ENCODE measurements at regions not wholly inside any gene's neighbourhood (a gene's known extent, or its start where the extent isn't known, plus 50 kb on each side); places are given as distances from the start of the nearest gene placed in this dataset.

DNA sequence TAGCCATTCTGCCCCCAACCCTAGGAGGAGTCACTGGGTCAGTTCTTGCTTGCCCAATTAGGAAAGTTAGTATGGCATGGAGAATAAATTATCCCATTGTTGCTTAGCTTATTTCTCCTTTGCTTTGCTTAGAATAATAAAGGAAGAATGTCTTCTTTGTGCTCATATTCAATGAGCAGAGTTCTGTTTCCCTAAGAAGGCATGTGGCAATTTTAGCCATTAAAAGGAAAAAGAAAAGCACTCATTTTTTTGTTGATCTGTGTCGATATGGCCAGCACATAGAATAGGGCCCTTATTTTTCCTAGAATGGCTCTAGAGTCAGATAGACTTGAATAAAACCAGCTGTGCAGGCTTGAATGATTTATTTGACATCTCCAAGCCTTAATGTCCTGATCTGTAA lies 166.4 kb upstream of the PPARGC1A start:
- H3K4me3 Mint-ChIP-seq, result no peak overlapping the region
- no peaks in the 10 kb centered on the region for H3K4me1 Mint-ChIP-seq
- no peak overlapping the region for H3K27ac Mint-ChIP-seq
- no peaks in the 10 kb centered on the region for H3K36me3 Mint-ChIP-seq (ENCODE audit: low read depth)
- ATAC-seq, result no peak
- H3K27me3 Mint-ChIP-seq, result peaks cover 4% of the 10 kb centered on the region
- DNase-seq, result no peak
- peaks cover 3% of the 10 kb centered on the region for H3K9me3 Mint-ChIP-seq

DNA sequence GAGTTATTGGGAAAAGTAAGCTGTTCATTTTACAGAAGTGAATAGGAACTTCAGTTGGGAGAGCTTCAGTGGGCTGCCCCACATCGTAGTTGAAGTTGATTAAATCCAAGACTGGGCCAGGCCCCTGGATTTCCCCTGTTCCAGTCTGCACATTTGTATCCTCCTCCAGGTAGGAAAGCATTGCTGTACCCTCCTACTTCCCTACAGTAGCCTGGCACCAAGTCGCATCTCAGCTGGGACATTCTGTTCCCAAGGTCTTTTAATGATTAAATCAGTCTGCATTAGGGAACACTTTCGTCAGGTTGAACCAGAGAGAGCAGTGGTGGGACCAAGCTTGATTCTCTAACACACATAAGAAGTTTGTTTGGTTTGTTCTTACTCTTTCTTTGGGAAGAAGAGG lies 165.8 kb upstream of the PPARGC1A start:
- H3K36me3 Mint-ChIP-seq (ENCODE audit: low read depth), result no peaks in the 10 kb centered on the region
- H3K4me1 Mint-ChIP-seq, result no peaks in the 10 kb centered on the region
- ATAC-seq (no peak), DNase-seq (no peak)
- H3K27me3 Mint-ChIP-seq, result peaks cover 4% of the 10 kb centered on the region
- no peak overlapping the region for H3K27ac Mint-ChIP-seq
- H3K4me3 Mint-ChIP-seq, result no peak overlapping the region
- peaks cover 3% of the 10 kb centered on the region for H3K9me3 Mint-ChIP-seq

DNA sequence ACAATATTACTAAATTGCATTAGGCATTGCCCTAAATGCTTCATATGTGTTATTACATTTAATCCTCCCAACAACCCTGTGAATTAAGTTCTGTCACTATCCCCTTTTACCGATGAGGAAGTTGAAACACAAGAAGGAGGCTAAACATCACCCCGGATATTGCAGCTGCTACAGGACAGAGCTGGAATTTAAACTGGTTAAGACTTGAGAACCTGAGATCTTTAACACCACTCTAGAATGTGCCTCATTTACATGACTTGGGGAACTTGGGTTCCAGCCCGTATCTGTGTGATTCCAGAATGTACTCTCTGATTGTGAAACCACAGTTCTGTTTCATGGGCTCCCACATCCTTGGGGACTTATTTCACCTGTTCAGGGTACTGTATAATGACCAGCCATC lies 165.1 kb upstream of the PPARGC1A start:
- ATAC-seq (no peak), DNase-seq (no peak)
- H3K27me3 Mint-ChIP-seq, result peaks cover 4% of the 10 kb centered on the region
- no peaks in the 10 kb centered on the region for H3K36me3 Mint-ChIP-seq (ENCODE audit: low read depth)
- peaks cover 3% of the 10 kb centered on the region for H3K9me3 Mint-ChIP-seq
- no peak overlapping the region for H3K27ac Mint-ChIP-seq
- no peak overlapping the region for H3K4me3 Mint-ChIP-seq
- no peaks in the 10 kb centered on the region for H3K4me1 Mint-ChIP-seq

DNA sequence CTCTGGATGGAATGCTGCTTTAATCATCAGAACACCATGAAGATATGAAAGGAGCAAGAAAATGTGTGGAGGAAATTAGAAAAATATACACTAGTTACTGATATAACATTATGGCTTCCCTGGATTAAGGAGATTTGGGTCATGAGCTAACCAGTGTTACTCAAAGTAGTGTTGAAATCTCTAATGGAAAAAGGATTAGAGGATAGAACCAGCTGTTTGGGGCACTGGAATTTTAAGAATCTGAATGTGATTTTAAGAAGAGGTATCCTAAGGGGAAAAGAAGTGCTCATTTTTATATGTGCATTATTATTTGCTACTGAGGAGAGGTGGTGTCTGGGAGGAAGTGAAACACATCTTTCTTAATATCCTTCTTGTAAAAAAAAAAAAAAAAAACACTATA lies 164.1 kb upstream of the PPARGC1A start:
- peaks cover 4% of the 10 kb centered on the region for H3K27me3 Mint-ChIP-seq
- no peak overlapping the region for H3K4me3 Mint-ChIP-seq
- DNase-seq (no peak), ATAC-seq (no peak)
- no peaks in the 10 kb centered on the region for H3K4me1 Mint-ChIP-seq
- H3K36me3 Mint-ChIP-seq (ENCODE audit: low read depth), result no peaks in the 10 kb centered on the region
- peaks cover 3% of the 10 kb centered on the region for H3K9me3 Mint-ChIP-seq
- no peak overlapping the region for H3K27ac Mint-ChIP-seq

DNA sequence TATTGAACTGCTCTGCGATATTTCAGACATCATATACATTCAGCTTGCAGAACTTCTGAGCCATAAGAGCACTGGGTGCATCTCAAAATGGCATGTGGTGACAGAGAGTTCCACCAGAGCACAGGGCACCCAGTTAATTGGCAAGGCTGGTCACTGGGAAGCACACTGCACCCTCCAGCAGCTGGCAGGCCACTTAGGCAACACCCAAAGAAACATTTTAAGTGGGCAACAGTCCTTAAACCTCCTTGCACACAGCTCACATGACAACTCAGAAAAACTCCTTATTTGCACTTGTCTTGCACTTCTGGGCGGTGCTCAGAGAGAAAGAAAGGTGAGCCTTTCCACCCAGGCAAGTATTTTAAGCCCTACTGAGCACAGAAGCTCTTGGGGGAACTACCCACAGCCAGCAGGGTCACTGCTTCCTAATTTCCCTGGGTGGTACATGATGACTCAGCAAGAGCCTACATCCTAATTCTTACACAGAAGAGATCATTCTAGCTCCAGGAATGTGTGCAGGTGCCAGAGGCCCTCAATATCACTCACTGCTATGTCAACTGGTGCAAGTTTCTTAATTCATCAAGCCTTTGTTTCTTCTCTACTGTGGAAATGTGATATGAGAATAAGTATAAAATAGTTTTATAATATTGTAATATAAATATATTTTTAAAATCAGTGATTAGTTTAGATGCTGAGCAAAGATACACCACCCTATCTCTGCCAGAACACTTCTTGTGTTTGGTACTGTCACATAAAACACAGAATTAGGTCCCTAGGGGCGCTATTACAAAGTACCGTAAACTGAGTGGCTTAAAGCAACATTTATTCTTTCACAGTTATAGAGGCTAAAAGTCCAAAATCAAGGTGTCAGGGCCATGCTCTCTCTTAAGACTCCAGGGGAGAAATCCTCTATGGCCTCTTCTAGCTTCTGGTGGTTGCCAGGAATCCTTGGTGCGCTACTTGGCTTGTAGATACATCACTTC lies 155.1 kb upstream of the PPARGC1A start:
- Mint-ChIP-seq H3K36me3 (ENCODE audit: low read depth) (no peaks in the 10 kb centered on the region), H3K4me1 (no peaks in the 10 kb centered on the region), H3K9me3 (peaks cover 5% of the 10 kb centered on the region), H3K27me3 (no peaks in the 10 kb centered on the region), H3K27ac (no peak overlapping the region), H3K4me3 (no peak overlapping the region)
- DNase-seq (no peak), ATAC-seq (no peak)

DNA sequence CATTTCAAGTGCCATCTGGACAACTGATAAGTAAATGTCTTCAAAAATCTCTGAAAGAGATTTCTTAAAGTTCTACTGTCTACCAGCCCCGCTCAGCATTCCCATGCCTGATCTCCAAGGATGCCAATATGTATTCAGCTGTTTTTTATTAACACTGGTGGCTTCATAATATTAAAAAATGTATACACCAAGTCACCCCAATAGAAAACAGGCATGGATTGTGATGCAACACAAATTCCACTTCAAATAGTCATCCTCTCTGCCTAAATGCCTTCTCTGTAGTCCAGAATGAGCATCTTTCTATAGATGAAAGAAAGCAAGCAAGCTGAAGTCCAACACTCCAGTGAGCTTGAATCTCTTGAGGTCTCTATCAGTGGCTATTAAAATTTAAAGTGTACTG lies 152.2 kb upstream of the PPARGC1A start:
- ATAC-seq, result no peak
- Mint-ChIP-seq H3K4me1 (no peaks in the 10 kb centered on the region), H3K4me3 (no peak overlapping the region), H3K27me3 (no peaks in the 10 kb centered on the region), H3K36me3 (ENCODE audit: low read depth) (no peaks in the 10 kb centered on the region), H3K27ac (no peak overlapping the region), H3K9me3 (peaks cover 5% of the 10 kb centered on the region)
- no peak for DNase-seq

DNA sequence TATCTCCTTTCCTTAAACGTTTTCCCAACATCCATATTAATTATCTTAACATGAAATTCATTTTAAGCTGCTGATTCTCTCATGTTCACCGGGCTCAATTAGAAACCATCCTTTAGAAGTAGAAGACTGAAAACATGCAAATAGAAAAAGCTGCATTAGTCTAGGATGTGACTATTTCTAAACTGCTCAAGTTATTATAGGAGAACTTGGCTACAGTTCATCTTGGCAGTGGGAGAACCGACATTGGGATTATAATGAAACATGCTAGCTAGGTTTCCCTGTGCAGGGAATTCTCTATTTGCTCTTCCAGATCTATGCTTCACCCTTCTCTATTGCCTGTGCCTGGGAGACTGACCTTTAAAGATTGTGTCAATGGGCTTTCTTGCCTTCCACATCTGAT lies 151.0 kb upstream of the PPARGC1A start:
- Mint-ChIP-seq H3K27ac (no peak overlapping the region), H3K27me3 (no peaks in the 10 kb centered on the region), H3K36me3 (ENCODE audit: low read depth) (no peaks in the 10 kb centered on the region), H3K4me3 (no peak overlapping the region), H3K4me1 (no peaks in the 10 kb centered on the region), H3K9me3 (peaks cover 5% of the 10 kb centered on the region)
- no peak for ATAC-seq
- DNase-seq, result no peak

DNA sequence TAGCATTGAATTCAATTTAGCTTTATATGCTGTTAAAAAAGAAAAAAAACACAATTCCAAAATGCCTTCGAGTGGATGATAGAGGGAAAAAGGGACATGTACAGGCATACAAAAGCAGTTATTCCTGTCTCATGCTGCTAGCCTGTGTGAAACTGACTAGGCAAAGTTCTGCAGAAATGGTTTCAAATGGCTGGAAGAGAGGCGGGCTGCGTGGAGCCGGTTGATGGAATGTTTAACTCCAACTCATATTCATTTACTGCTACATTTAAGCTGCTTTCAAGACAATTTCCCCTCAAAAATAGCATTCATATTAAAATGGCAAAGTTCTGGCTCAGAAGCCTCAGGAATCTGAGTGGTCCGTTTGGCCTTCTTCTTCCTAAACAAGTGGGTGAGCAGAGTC lies 143.8 kb upstream of the PPARGC1A start:
- Mint-ChIP-seq H3K9me3 (no peaks in the 10 kb centered on the region), H3K36me3 (ENCODE audit: low read depth) (no peaks in the 10 kb centered on the region), H3K4me1 (no peaks in the 10 kb centered on the region), H3K27ac (no peak overlapping the region), H3K4me3 (no peak overlapping the region), H3K27me3 (no peaks in the 10 kb centered on the region)
- DNase-seq (no peak), ATAC-seq (no peak)

DNA sequence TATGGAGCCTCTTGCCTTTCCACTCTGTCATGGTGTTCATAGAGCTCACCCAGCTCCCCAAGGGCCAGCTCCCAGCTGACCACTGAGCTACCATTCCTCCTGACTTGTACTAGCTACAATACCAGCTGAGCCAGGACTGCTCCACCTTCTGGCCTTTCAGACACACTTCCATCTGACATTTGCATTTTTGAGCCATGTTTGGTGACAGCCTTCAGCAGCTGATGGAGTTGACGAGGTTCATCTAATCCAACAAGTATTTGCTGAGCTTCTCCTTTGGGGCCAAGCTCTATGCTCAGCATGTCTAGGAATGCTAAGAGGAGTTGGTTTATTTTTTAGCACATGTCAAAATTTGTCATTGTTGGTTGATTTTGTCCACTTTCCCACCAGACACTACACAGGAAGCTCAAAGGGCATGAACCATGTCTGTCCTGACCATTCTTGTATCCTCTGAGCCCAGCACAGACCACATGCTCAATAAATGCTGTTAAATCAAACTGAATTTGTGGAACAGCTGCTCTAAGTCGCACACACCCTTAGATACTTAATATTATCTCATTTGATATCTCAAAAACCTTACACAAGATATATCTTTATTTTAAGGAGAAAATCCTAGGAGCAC lies 142.6 kb upstream of the PPARGC1A start:
- Mint-ChIP-seq H3K9me3 (no peaks in the 10 kb centered on the region), H3K27me3 (no peaks in the 10 kb centered on the region), H3K27ac (no peak overlapping the region), H3K4me1 (no peaks in the 10 kb centered on the region), H3K4me3 (no peak overlapping the region), H3K36me3 (ENCODE audit: low read depth) (no peaks in the 10 kb centered on the region)
- ATAC-seq (no peak), DNase-seq (no peak)

DNA sequence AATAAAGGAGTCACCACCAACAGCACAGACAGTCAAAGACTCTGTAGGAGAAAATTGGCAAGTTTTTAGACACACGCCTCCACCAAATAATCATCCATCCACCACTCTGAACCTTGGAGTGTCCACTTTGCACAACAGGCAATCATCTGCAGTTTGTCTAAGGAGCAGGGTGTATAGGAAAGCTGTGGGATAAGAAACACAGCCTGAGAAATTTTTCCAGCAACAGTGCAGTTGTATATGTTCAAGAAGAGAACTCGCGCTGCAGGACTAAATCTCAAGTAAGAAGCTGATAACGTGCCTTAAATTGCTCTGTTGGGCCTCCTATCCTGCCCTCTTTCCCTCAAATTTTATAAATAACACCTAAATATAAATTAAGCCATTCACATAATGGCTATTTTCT lies 136.7 kb upstream of the PPARGC1A start:
- ATAC-seq (no peak), DNase-seq (no peak)
- Mint-ChIP-seq H3K9me3 (no peaks in the 10 kb centered on the region), H3K4me1 (no peaks in the 10 kb centered on the region), H3K4me3 (no peak overlapping the region), H3K36me3 (ENCODE audit: low read depth) (no peaks in the 10 kb centered on the region), H3K27ac (no peak overlapping the region), H3K27me3 (no peaks in the 10 kb centered on the region)

DNA sequence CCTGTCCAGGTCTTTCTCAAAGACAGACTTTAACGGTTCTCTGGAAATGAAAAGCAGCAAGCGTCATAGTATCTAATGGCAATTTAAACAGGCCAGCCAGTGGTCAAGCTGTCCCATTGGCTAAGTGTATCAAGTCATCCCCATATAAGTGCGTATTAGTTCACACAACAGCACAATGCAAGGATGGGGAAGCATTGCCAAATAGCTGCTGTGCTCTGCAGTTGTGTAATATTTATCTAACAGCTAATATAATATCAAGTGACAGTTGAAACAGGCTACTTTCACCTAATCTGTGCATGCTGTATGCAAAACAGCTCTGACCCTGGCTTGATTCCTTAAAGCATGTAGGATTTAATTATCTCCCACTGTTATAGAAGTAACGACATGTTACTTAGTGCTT lies 134.8 kb upstream of the PPARGC1A start:
- ATAC-seq, result no peak
- H3K36me3 Mint-ChIP-seq (ENCODE audit: low read depth), result no peaks in the 10 kb centered on the region
- H3K27ac Mint-ChIP-seq, result no peak overlapping the region
- no peaks in the 10 kb centered on the region for H3K4me1 Mint-ChIP-seq
- no peaks in the 10 kb centered on the region for H3K27me3 Mint-ChIP-seq
- no peak for DNase-seq
- H3K9me3 Mint-ChIP-seq, result no peaks in the 10 kb centered on the region
- H3K4me3 Mint-ChIP-seq, result no peak overlapping the region

DNA sequence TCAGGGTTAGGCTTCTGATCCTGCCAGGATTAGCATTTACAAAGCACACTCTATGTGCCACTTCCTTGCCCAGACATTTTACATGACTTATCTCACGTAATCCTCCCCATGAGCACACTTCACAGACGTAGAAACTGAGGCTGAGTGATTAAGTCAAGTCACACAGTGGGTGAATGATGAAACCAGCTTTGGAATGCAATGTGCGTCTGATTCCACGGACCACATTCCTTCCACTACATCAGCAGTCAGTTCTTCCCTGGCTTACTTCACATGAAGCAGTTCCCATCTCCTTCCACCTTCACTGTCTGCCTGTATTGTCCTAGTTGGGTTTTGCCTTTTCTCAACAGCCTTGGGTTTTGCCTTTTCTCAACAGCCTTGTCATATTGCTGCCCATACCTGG lies 134.3 kb upstream of the PPARGC1A start:
- Mint-ChIP-seq H3K9me3 (no peaks in the 10 kb centered on the region), H3K4me3 (no peak overlapping the region), H3K27ac (no peak overlapping the region), H3K4me1 (no peaks in the 10 kb centered on the region), H3K36me3 (ENCODE audit: low read depth) (no peaks in the 10 kb centered on the region), H3K27me3 (no peaks in the 10 kb centered on the region)
- no peak for DNase-seq
- no peak for ATAC-seq

DNA sequence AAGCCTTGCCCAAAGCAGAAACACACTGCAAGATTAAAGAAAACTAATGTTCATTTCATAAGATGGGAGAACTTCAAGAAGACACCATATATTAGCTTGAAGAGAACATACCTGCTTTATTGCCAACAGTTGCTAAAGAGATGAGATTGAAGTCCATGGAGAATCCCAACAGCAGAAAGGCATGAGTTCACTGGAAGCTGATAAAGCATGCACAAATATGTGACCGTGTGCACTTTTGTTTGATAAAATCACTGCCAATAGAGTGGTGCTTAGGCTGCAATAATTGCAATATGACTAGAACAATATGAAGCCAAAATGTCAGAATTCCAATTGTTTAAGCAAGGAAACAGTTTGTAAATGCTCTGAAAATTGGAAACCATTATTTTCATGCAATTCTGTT lies 125.9 kb upstream of the PPARGC1A start:
- Mint-ChIP-seq H3K4me1 (no peaks in the 10 kb centered on the region), H3K27me3 (no peaks in the 10 kb centered on the region), H3K36me3 (ENCODE audit: low read depth) (no peaks in the 10 kb centered on the region), H3K4me3 (no peak overlapping the region), H3K9me3 (no peaks in the 10 kb centered on the region), H3K27ac (no peak overlapping the region)
- DNase-seq (no peak), ATAC-seq (no peak)

DNA sequence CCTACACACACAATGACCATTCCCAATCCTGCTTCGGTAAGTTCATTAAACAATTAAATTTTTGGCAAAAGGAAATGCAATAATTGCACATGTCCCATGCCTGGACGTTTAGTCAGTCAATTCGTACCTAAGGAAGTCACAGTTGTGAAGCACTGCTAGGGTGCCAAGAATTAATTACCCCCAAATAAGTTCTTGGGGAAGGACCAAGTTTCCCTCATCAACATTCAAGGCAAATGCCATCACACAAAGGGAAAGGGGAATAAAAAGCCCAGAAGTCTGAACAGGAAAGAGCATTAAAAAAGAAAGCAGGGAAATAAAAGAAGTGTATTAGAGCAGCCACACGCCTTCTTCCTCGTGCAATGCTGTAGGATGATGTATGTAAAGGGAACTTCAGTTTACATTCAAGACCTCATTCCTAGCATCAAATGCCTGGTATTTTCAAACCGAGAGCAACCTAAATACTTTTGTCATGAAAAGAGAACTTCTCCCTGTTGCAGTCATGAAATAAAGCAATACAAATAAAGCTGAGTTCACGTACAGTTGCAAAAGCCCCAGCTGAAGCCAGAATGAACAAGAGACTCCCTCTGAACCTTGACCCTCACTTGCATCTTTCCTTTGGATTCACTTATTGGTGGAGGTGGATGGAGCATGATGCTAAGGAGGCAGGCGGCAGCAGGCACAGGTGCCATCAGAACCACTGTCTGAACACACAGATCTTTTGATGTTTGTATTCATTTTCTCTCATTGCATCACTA lies 124.0 kb upstream of the PPARGC1A start:
- no peak overlapping the region for H3K27ac Mint-ChIP-seq
- H3K27me3 Mint-ChIP-seq, result no peaks in the 10 kb centered on the region
- H3K36me3 Mint-ChIP-seq (ENCODE audit: low read depth), result no peaks in the 10 kb centered on the region
- ATAC-seq (no peak), DNase-seq (no peak)
- no peaks in the 10 kb centered on the region for H3K9me3 Mint-ChIP-seq
- H3K4me3 Mint-ChIP-seq, result no peak overlapping the region
- H3K4me1 Mint-ChIP-seq, result no peaks in the 10 kb centered on the region

DNA sequence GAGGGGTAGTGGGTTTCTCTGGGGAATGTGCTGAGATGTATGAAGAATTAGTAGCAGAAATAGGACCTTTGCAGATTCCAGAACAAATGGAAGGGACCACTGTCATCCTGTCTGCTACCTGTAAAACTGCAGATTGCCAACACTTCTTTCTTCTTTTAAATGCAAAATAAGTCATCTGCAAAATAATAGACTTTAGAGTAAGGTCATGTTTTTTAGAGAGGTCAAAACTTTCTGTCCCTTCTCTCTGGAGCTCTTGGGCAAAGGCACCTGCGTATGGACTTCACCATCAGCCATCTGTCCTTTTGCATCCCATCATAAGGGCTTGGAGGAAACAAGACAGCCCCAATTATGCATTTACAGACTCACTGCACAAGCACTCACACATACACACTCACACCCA lies 121.1 kb upstream of the PPARGC1A start:
- Mint-ChIP-seq H3K27ac (no peak overlapping the region), H3K27me3 (peaks cover 3% of the 10 kb centered on the region), H3K36me3 (ENCODE audit: low read depth) (no peaks in the 10 kb centered on the region), H3K9me3 (no peaks in the 10 kb centered on the region), H3K4me1 (no peaks in the 10 kb centered on the region), H3K4me3 (no peak overlapping the region)
- no peak for DNase-seq
- ATAC-seq, result no peak

Data from activated naive CD8-positive, alpha-beta T cell treated with anti-CD3 and anti-CD28 coated beads, Interleukin-2, amount 50 U/mL, for 24 hours (primary cell).